ENCODE measurements at regions not wholly inside any gene's neighbourhood (a gene's known extent, or its start where the extent isn't known, plus 50 kb on each side); places are given as distances from the start of the nearest gene placed in this dataset.
A peak's percentile ranks its signal among the peaks of the same experiment; 100 is the strongest.

DNA sequence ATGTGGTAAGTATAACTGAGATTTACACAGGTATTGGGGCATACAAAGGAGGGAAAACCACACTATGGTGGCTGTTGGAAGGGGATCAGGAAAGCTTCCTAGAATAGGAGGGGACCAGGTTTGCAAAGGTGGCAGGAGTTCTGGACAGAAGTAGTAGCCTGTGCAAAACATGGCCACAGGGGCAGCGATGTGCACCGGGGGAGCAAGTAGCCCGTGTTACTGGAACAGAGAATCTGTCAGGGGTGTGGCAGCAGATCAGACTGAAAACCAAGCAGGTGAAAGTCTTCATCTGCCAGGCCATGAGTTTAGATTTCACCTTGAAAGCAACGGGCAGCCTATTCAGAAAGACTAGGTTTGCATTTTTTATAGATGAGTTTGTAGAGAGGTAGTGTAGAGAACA lies 182.3 kb upstream of the LPP start:
- Histone ChIP-seq H2BK120ac (ENCODE audit: low read depth, low read length, poor library complexity, severe bottlenecking) (no peak overlapping the region), H2BK15ac (ENCODE audit: low read depth, low read length) (no peak overlapping the region), H3K4ac (ENCODE audit: low read depth, low read length) (no peak overlapping the region), H3K27ac (ENCODE audit: insufficient read length, low read depth, low read length) (no peak overlapping the region), H3K23ac (ENCODE audit: insufficient read length, low read depth, low read length) (no peak overlapping the region), H3K79me2 (ENCODE audit: insufficient read depth, low read length) (no peaks in the 10 kb centered on the region), H2BK12ac (ENCODE audit: insufficient read length, low read depth, low read length) (no peak overlapping the region), H3K4me2 (ENCODE audit: insufficient read depth, insufficient read length, low read length) (no peak overlapping the region), H2AFZ (ENCODE audit: low read length) (no peak overlapping the region), H3K23me2 (ENCODE audit: insufficient read length, low read depth, low read length, poor library complexity, severe bottlenecking) (no peaks in the 10 kb centered on the region), H3K4me1 (ENCODE audit: insufficient read depth, low read length) (no peaks in the 10 kb centered on the region), H2BK5ac (ENCODE audit: insufficient read length, low read length) (no peak overlapping the region), H4K91ac (ENCODE audit: insufficient read length, low read depth, low read length) (no peak overlapping the region), H3T11ph (ENCODE audit: low read length) (no peak overlapping the region), H4K20me1 (ENCODE audit: control insufficient read depth, insufficient read depth, insufficient read length) (no peaks in the 10 kb centered on the region), H4K8ac (replicated peaks; ENCODE audit: insufficient read length, low read depth, low read length) (no peak overlapping the region), H3K56ac (ENCODE audit: insufficient read length, low read depth, low read length) (no peak overlapping the region), H2BK20ac (ENCODE audit: low read depth, low read length, poor library complexity, severe bottlenecking) (no peak overlapping the region), H3K27me3 (ENCODE audit: insufficient read depth, low read length) (no peaks in the 10 kb centered on the region), H3K9me3 (ENCODE audit: control insufficient read depth, low read depth, low read length) (no peaks in the 10 kb centered on the region), H4K5ac (ENCODE audit: insufficient read length, low read depth, low read length) (no peak overlapping the region), H3K14ac (ENCODE audit: insufficient read depth, low read length) (no peak overlapping the region), H3K18ac (ENCODE audit: insufficient read length, low read depth, low read length) (no peak overlapping the region), H3K79me1 (ENCODE audit: insufficient read depth, low read depth, low read length, poor library complexity, severe bottlenecking) (no peaks in the 10 kb centered on the region), H3K9ac (ENCODE audit: extremely low read depth, insufficient read length, low read length) (no peak overlapping the region), H2AK5ac (ENCODE audit: insufficient read length, low read length) (no peak overlapping the region)
- TF ChIP-seq, protein P1, sequence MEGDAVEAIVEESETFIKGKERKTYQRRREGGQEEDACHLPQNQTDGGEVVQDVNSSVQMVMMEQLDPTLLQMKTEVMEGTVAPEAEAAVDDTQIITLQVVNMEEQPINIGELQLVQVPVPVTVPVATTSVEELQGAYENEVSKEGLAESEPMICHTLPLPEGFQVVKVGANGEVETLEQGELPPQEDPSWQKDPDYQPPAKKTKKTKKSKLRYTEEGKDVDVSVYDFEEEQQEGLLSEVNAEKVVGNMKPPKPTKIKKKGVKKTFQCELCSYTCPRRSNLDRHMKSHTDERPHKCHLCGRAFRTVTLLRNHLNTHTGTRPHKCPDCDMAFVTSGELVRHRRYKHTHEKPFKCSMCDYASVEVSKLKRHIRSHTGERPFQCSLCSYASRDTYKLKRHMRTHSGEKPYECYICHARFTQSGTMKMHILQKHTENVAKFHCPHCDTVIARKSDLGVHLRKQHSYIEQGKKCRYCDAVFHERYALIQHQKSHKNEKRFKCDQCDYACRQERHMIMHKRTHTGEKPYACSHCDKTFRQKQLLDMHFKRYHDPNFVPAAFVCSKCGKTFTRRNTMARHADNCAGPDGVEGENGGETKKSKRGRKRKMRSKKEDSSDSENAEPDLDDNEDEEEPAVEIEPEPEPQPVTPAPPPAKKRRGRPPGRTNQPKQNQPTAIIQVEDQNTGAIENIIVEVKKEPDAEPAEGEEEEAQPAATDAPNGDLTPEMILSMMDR (conservative IDR thresholded peaks at IDR 0.05): 0 out of 3 replicates have a peak, but pooled peaks have one; percentile 20
- peaks cover 4% of the 10 kb centered on the region in 2 experiments; a peak in 3 of 4 replicates for H3K4me1 Mint-ChIP-seq
- no CpG with 5 or more reads among the region's 4 CpGs for WGBS (ENCODE audit: extremely low coverage, insufficient read length, low lambda C conversion rate)
- DNase-seq: no peak
- H3K27me3 Mint-ChIP-seq (ENCODE audit: low read depth): no peaks in the 10 kb centered on the region
- H3K4me3 Mint-ChIP-seq: no peak overlapping the region
- 0 out of 7 replicates have a peak overlapping the region, but pooled peaks of 1 of the 3 experiments have one; percentile 0 for H3K27ac Mint-ChIP-seq
- no peaks in the 10 kb centered on the region for H3K36me3 Mint-ChIP-seq (ENCODE audit: insufficient read depth in 1 of 3, low read depth in 3 of 3)
- H3K9me3 Mint-ChIP-seq: no peaks in the 10 kb centered on the region

Data from H9 (cell line).